ENCODE measurements at regions not wholly inside any gene's neighbourhood (a gene's known extent, or its start where the extent isn't known, plus 50 kb on each side); places are given as distances from the start of the nearest gene placed in this dataset.
"Not testable (repeated sequence)": the region's sequence is repeated elsewhere in the genome, so short reads cannot be mapped to it uniquely, and the experiment has no call there.

DNA sequence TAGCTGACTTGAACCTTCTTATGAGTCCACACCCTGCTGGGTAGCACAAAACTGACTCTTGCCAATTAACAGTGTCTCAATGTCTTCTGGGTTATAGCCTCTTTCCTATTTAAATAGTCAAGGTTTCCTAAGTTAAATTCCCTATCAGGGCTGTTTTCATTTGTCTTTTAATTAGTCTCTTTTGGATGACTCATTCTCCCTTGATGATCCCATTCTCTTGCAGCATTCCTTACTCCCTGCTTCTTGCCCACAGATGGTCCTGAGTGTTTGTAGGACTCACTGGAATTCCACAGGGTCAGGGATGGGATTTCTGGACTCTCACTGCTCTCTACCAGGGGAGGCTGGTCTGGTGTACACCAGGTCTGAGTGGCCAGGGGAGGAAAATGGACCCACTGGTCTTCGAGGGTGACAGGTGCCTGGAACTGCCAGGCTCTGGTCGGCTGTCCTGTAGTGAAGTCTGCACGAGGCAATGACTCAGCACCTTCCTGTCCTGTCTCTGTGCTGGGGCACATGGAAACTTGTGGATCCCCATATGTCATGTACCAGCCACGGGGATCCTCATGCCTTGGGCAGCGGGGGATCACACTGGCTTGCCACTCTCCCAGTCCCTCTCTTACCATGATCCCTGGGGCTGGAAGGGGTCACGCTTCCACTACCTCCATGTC, 236.5 kb upstream of the PELI2 start:
- intact Hi-C loops (cut with DNase I) = no loop called here
- DNase-seq = peak in 1 of 10 donors; percentile 76

GRCh38 chr14:55884819-55885218, 233.4 kb upstream of the PELI2 start:
- intact Hi-C loops (cut with DNase I) = no loop called here
- DNase-seq = no peak

GRCh38 chr14:55889124-55889523, 229.1 kb upstream of the PELI2 start:
- DNase-seq = no peak
- intact Hi-C loops (cut with DNase I) = no loop called here

GRCh38 chr14:55891692-55892091, 226.5 kb upstream of the PELI2 start:
- DNase-seq = no peak
- intact Hi-C loops (cut with DNase I) = no loop called here

GRCh38 chr14:55892906-55893305, 225.3 kb upstream of the PELI2 start:
- intact Hi-C loops (cut with DNase I) = no loop called here

DNA sequence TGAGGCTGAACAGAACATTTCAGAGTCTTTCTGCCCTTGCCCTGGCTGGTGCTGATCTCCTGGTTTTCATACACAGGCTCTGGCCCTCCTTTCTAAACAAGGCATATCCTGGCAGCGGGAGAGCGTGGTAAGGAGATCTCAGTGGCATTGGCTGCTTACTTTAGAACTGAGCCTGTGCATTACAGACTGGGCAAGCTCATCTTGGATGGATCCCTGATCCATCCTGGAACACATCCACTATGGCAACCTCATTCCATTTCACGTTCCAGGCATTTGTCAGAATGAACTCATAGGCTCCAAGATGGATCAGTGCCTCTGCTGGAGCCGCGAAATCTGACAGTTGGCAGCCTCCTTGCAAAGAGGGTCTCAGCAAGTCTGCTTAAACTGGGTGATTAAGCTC, 224.5 kb upstream of the PELI2 start:
- intact Hi-C loops (cut with DNase I) = no loop called here
- DNase-seq = no peak

More at GRCh38 chr14:55892906-55893305, 225.3 kb upstream of the PELI2 start:
- DNase-seq = no peak

DNA sequence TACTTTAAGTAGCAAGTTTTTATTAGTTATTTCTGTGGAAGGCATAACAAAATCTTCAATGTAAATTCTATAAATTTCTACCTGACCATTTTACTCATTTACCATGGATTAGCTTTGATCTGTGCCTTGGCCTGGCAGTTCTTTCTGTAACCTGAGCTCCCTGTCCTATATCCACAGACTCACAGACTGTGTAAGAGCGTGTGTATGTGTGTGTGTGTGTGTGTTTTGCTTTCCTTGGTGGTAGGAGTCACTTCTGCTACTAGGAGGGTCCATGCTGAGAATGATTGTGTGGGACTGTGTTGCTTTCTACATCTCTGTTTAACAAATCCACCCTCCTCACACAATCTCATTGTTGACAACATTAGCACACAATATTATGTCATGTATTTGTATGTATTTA, 221.2 kb upstream of the PELI2 start:
- DNase-seq = no peak
- intact Hi-C loops (cut with DNase I) = no loop called here

DNA sequence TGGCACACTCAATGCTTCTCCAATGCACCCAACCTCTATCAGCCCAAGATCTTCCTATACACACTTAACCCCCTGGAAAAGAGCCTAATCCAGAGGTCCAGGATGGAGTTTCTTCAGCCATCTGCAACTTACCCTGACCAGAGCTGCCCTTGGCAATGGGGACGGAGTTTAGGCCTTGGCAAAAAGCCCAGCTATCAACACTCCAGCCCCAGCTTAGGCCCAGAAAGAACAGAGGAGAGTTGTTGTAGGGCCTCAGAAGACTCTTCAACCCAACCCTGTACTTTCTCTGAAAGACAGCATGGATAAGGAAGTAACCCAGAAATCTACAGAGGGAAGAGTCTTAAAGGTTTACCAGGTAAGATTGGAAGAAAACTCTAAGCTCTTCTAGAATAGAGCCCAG, 219.3 kb upstream of the PELI2 start:
- intact Hi-C loops (cut with DNase I) = no loop called here
- DNase-seq = no peak

DNA sequence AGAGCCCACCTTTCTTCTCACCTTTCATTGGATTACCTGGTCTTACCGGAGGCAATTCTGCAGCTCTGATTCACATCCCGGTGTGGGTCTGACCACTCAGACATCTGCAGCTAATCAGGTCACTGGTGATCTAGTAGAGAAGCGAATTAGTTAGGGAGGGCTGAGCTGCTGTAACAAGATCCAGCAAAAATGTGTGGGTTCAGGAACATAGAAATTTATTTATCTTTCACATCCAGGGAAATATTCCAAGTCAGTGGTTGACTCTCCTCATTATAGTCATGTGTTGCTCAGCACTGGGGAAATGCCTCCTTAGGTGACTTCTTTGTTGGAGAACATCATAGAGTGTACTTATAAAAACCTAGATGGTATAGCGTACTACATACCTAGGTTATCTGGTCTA, 218.7 kb upstream of the PELI2 start:
- no peak for DNase-seq
- intact Hi-C loops (cut with DNase I) = no loop called here

DNA sequence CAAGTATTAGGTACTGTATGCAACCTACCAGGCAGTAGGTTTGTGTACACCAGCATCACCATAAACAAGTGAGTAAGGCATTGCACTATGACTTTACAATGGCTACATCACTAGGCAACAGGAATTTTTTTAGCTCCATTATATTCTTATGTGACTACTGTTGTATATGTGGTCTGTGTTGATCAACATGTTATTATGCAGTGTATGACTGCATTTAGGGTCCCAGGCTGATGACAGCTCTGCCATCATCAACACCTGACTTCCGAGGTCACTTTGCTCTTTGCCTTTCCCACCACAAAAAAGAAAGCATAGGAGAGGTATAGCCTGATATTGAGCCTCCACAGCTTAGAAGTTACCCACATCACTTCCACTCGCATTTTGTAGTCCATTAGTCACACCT, 217.5 kb upstream of the PELI2 start:
- intact Hi-C loops (cut with DNase I) = no loop called here
- no peak for DNase-seq

- intact Hi-C loops (cut with DNase I) = no loop called here
- DNase-seq = no peak
These were observed 216.9 kb upstream of the PELI2 start for GRCh38 chr14:55901291-55901690.

- DNase-seq = no peak
- intact Hi-C loops (cut with DNase I) = no loop called here
These were observed 216.0 kb upstream of the PELI2 start for GRCh38 chr14:55902241-55902640.

DNA sequence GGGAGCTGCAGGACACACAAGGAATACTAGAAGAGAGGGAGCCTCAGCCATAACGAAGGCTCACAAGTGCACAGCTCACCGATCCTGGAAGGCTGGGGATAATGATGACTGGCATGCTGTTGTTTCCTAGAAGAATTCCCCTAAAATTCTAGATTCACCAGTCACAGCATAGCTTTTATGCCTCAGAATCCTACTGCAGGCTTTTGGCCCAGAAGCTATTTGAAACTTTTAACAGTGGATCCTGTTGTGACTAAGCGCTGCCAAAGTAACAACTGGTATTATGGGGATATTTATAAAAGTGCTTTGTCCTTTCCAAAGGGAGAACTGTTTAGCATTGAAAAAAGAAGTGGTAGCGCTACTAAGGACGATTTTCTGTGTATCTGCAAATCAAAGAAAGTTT, 214.1 kb upstream of the PELI2 start:
- no peak for DNase-seq
- intact Hi-C loops (cut with DNase I) = no loop called here

- no peak for DNase-seq
- intact Hi-C loops (cut with DNase I) = no loop called here
These were observed 210.1 kb upstream of the PELI2 start for GRCh38 chr14:55908106-55908505.

DNA sequence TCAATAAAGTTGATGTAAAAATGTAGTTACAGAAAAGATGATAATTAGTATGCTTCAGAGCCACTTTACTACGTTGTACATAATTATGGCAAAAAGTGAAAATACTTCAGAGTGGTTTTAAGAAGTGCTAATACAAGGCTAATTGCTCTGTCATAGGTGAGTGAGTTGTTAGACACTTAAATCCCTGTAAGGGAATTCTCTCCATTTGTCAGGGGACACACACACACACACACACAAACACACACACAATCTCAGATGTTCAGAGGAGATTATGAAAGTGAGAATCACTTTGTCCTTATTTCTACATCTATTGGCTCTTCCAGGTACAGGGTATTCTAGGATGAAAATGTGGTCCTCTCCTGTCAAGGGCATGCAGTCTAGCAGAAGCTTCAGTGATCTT, 208.3 kb upstream of the PELI2 start:
- DNase-seq = no peak
- intact Hi-C loops (cut with DNase I) = no loop called here

GRCh38 chr14:55910601-55911243, 207.5 kb upstream of the PELI2 start:
- intact Hi-C loops (cut with DNase I) = no loop called here

GRCh38 chr14:55911776-55912175, 206.4 kb upstream of the PELI2 start:
- no peak for DNase-seq
- intact Hi-C loops (cut with DNase I) = no loop called here

More at GRCh38 chr14:55910601-55911243, 207.5 kb upstream of the PELI2 start:
- DNase-seq = no peak

- intact Hi-C loops (cut with DNase I) = no loop called here
- no peak for DNase-seq
These were observed 205.9 kb upstream of the PELI2 start for GRCh38 chr14:55912344-55912743.

DNA sequence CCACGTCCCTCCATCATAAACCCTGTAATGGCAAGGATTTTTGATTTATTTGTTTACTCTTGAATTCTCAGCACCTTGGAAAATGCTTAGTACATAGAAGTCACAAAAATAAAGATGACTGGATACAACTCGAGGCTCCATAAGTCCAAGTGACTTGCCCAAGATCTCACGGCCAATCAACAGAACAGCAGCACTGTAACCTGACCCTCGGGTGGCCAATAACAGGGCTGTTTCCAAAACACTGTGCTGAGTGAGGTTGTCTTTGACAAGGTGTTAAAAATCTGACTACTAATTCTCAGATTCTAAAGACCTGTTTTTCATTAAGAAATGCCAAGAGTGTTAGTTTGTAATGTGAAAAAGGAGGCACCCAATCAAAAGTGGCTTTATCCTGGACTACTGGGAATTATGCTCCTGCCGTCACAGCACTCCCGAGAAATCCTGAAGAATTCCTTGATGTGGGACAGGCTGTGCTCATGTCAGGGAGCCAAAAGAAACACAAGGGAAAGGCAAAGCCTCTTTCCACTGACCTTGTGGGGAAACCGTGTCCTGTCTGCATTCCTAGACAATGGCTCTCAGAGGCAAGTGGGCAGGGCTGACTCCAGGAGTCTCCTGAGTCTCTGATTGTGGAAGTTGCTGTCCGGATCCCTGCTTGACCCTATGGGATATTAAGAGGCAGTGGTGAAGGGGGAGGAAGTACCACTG, 204.7 kb upstream of the PELI2 start:
- DNase-seq = no peak
- intact Hi-C loops (cut with DNase I) = no loop called here

DNA sequence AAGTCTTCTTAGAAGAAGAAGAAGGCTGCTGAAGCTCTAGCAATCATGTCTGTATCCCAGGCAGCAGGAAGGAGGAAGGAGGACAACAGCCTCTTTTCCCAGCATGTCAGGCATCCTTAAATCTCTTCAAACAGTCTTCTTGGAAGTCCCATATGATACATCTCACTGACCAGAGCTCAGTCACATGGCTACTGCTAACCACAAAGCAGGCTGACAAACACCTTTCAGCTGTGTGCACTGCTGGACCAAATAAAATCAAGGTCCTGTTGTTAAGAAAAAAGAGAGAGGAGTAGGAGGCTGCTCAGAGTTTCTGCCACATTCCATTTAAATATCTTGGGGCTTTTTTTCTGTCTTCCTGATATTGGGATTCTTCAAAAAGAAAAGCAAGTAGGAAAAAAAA, 203.4 kb upstream of the PELI2 start:
- no peak for DNase-seq
- intact Hi-C loops (cut with DNase I) = no loop called here

- intact Hi-C loops (cut with DNase I) = no loop called here
- DNase-seq = no peak
These were observed 202.8 kb upstream of the PELI2 start for GRCh38 chr14:55915456-55915855.

GRCh38 chr14:55919800-55920199, 198.4 kb upstream of the PELI2 start:
- intact Hi-C loops (cut with DNase I) = not testable (repeated sequence)

More at GRCh38 chr14:55919800-55920199, 198.4 kb upstream of the PELI2 start:
- DNase-seq = not testable (repeated sequence)
